Endothelial cell of umbilical vein (primary cell): ENCODE measurements at regions not wholly inside any gene's neighbourhood (a gene's known extent, or its start where the extent isn't known, plus 50 kb on each side); places are given as distances from the start of the nearest gene placed in this dataset.

Experiments used
- CTCF ChIP-seq, 2 donors: IDR thresholded peaks; 1 replicate in 1 of 2; 2 replicates in 1 of 2; pipeline ENCODE4 v1.5.1; 2011; ENCODE audit warnings: low read length in 2 of 2, mild to moderate bottlenecking in 2 of 2, moderate library complexity in 2 of 2, control low read depth in 1 of 2, inconsistent platforms in 1 of 2, low read depth in 1 of 2; ENCODE audit not compliant: insufficient read depth in 1 of 2; ENCODE audit errors: extremely low read depth in 1 of 2
- FOS ChIP-seq: IDR thresholded peaks from 2 replicates; pipeline ENCODE4 v1.6.1; 2011; ENCODE audit warnings: mild to moderate bottlenecking, low read length, moderate library complexity, borderline replicate concordance; ENCODE audit not compliant: insufficient read depth
- POLR2A ChIP-seq: IDR thresholded peaks from 2 replicates; pipeline ENCODE4 v1.6.1; 2012; ENCODE audit warnings: low read depth, mild to moderate bottlenecking, control low read depth, low read length

GRCh38 chr1:145545055-145545454 is 62.7 kb upstream of the GPR89A start:
- TF ChIP-seq CTCF (IDR thresholded peaks at IDR 0.05; ENCODE audit: extremely low read depth in 1 of 2, insufficient read depth in 1 of 2, low read depth in 1 of 2, low read length in 2 of 2) (no peak), FOS (no peak), POLR2A (no peak)
